Dedifferentiated amniotic fluid mesenchymal stem cell (primary cell): ENCODE measurements at regions not wholly inside any gene's neighbourhood (a gene's known extent, or its start where the extent isn't known, plus 50 kb on each side); places are given as distances from the start of the nearest gene placed in this dataset.

Source experiments
- DNase-seq: peaks from one replicate; pipeline ENCODE4 v3.0.0-alpha.2; 2016; ENCODE audit errors: extremely low spot score

GRCh38 chr3:933326-933725 lies 159.5 kb upstream of the CNTN6 start:
- no peak for DNase-seq

- no peak for DNase-seq
Observed at GRCh38 chr3:944786-945185, 148.0 kb upstream of the CNTN6 start.

- no peak for DNase-seq
Observed at GRCh38 chr3:945738-946137, 147.1 kb upstream of the CNTN6 start.

- DNase-seq, result no peak
Observed at GRCh38 chr3:952906-953305, 139.9 kb upstream of the CNTN6 start.

GRCh38 chr3:963255-963654 lies 129.6 kb upstream of the CNTN6 start:
- no peak for DNase-seq

- DNase-seq, result no peak
Observed at GRCh38 chr3:963755-964154, 129.1 kb upstream of the CNTN6 start.

- no peak for DNase-seq
Observed at GRCh38 chr3:965826-966225, 127.0 kb upstream of the CNTN6 start.

- DNase-seq, result no peak
Observed at GRCh38 chr3:966341-966740, 126.5 kb upstream of the CNTN6 start.

- no peak for DNase-seq
Observed at GRCh38 chr3:973340-973739, 119.5 kb upstream of the CNTN6 start.

- no peak for DNase-seq
Observed at GRCh38 chr3:976006-976405, 116.8 kb upstream of the CNTN6 start.

GRCh38 chr3:981156-981555 lies 111.7 kb upstream of the CNTN6 start:
- DNase-seq, result no peak

GRCh38 chr3:988785-989184 lies 104.0 kb upstream of the CNTN6 start:
- no peak for DNase-seq

- DNase-seq, result no peak
Observed at GRCh38 chr3:992871-993270, 100.0 kb upstream of the CNTN6 start.

GRCh38 chr3:1002010-1002409 lies 90.8 kb upstream of the CNTN6 start:
- no peak for DNase-seq

- no peak for DNase-seq
Observed at GRCh38 chr3:1007866-1008265, 85.0 kb upstream of the CNTN6 start.

- no peak for DNase-seq
Observed at GRCh38 chr3:1010228-1010627, 82.6 kb upstream of the CNTN6 start.

- no peak for DNase-seq
Observed at GRCh38 chr3:1015826-1016225, 77.0 kb upstream of the CNTN6 start.

GRCh38 chr3:1017870-1018269 lies 75.0 kb upstream of the CNTN6 start:
- no peak for DNase-seq

- DNase-seq, result no peak
Observed at GRCh38 chr3:1019157-1019556, 73.7 kb upstream of the CNTN6 start.

GRCh38 chr3:1026395-1026794 lies 66.4 kb upstream of the CNTN6 start:
- DNase-seq, result no peak

GRCh38 chr3:1036207-1036826 lies 56.5 kb upstream of the CNTN6 start:
- no peak for DNase-seq

GRCh38 chr3:1037631-1038030 lies 55.2 kb upstream of the CNTN6 start:
- DNase-seq, result no peak
